H1 (cell line): ENCODE measurements at regions not wholly inside any gene's neighbourhood (a gene's known extent, or its start where the extent isn't known, plus 50 kb on each side); places are given as distances from the start of the nearest gene placed in this dataset.

ENCODE experiments used
- CTCF ChIA-PET: fragments of 300-600 bp; sonication (Branson Sonifier 250); formaldehyde crosslinking; loops from one replicate; lab custom pipeline; 2021; ENCODE audit not compliant: partially characterized antibody; lab: Charles Lee
- POLR2A ChIA-PET: fragments of 300-600 bp; sonication (Branson Sonifier 250); formaldehyde crosslinking; loops from one replicate; lab custom pipeline; 2021; ENCODE audit warnings: inconsistent platforms; ENCODE audit not compliant: partially characterized antibody; lab: Charles Lee
- DNase-seq, 2 experiments: peaks; one replicate each; pipeline versions ENCODE4 v3.0.0 to v3.0.0-alpha.2; 2010 to 2022; ENCODE audit warnings: low spot score in 2 of 2, low read depth in 1 of 2, mixed read lengths in 1 of 2
- FAIRE-seq: peaks from 2 replicates; lab custom pipeline; 2011; peaks lifted over from hg19 to GRCh38; lab: Jason Lieb, UNC
- H2AFZ ChIP-seq: 2 replicates; pipeline ENCODE4 v1.8.1; 2012; ENCODE audit warnings: low read length, inconsistent platforms
- H2AK5ac ChIP-seq: 2 replicates; pipeline ENCODE4 v1.6.1; 2013; ENCODE audit warnings: low read depth, low read length
- H2BK120ac ChIP-seq: replicated peaks from 2 replicates; pipeline ENCODE3; 2013; ENCODE audit warnings: low read depth, low read length, inconsistent platforms
- H2BK12ac ChIP-seq: 2 replicates; pipeline ENCODE4 v1.6.1; 2013; ENCODE audit warnings: low read depth, low read length
- H2BK15ac ChIP-seq: 2 replicates; pipeline ENCODE4 v1.6.1; 2013; ENCODE audit warnings: low read length
- H2BK20ac ChIP-seq: 2 replicates; pipeline ENCODE4 v1.6.1; 2013; ENCODE audit warnings: low read length
- H2BK5ac ChIP-seq: 2 replicates; pipeline ENCODE4 v1.6.1; 2013; ENCODE audit warnings: low read depth, low read length
- H3K14ac ChIP-seq: 2 replicates; pipeline ENCODE4 v1.6.1; 2013; ENCODE audit warnings: inconsistent platforms; ENCODE audit not compliant: insufficient read length
- H3K18ac ChIP-seq: 2 replicates; pipeline ENCODE4 v1.6.1; 2013; ENCODE audit warnings: low read length; ENCODE audit errors: extremely low read depth
- H3K23ac ChIP-seq: 2 replicates; pipeline ENCODE4 v1.6.1; 2013; ENCODE audit warnings: inconsistent platforms; ENCODE audit not compliant: insufficient read length
- H3K23me2 ChIP-seq: 2 replicates; pipeline ENCODE4 v1.6.1; 2013; ENCODE audit warnings: low read depth, low read length
- H3K27ac ChIP-seq: 2 replicates; pipeline ENCODE4 v1.6.1; 2011; ENCODE audit warnings: low read depth, low read length, inconsistent platforms
- H3K27me3 ChIP-seq, 4 experiments: replicated peaks in 1 of 4; 1 replicate in 1 of 4; 2 replicates in 3 of 4; pipeline versions ENCODE4 v1.6.1 to v1.8.1; 2011 to 2013; ENCODE audit warnings: low read length in 3 of 4, mild to moderate bottlenecking in 3 of 4, inconsistent platforms in 2 of 4, mixed read lengths in 2 of 4, moderate library complexity in 1 of 4; ENCODE audit not compliant: control insufficient read depth in 3 of 4, insufficient read depth in 3 of 4; ENCODE audit errors: extremely low read depth in 1 of 4
- H3K36me3 ChIP-seq, 4 experiments: 2 replicates each; pipeline versions ENCODE4 v1.6.1 to v1.8.1; 2011 to 2013; ENCODE audit warnings: mild to moderate bottlenecking in 4 of 4, low read length in 3 of 4, moderate library complexity in 2 of 4, control low read depth in 1 of 4, inconsistent platforms in 1 of 4; ENCODE audit not compliant: insufficient read depth in 4 of 4, control insufficient read depth in 2 of 4
- H3K4ac ChIP-seq: replicated peaks from 2 replicates; pipeline ENCODE3; 2013; ENCODE audit warnings: low read length, low read depth, mixed read lengths, inconsistent platforms; ENCODE audit not compliant: insufficient read length
- H3K4me1 ChIP-seq, 4 experiments: replicated peaks in 1 of 4; 1 replicate in 1 of 4; 2 replicates in 3 of 4; pipeline versions ENCODE4 v1.6.1 to v1.8.1; 2011 to 2013; ENCODE audit warnings: low read length in 3 of 4, inconsistent platforms in 2 of 4, mixed read lengths in 1 of 4; ENCODE audit not compliant: insufficient read depth in 4 of 4, control insufficient read depth in 3 of 4
- H3K4me2 ChIP-seq, 2 experiments: 2 replicates each; pipeline versions ENCODE4 v1.6.1 to v1.8.1; 2011 to 2013; ENCODE audit warnings: low read depth in 2 of 2, low read length in 2 of 2, control low read depth in 1 of 2, inconsistent platforms in 1 of 2, mild to moderate bottlenecking in 1 of 2; ENCODE audit not compliant: insufficient read depth in 1 of 2
- H3K4me3 ChIP-seq, 4 experiments: fragments of 200-600, 300-600 bp in 1 of 4; sonication (generic), shearing (Covaris generic), sonication (Bioruptor Twin) in 1 of 4; 2 replicates each; pipeline versions ENCODE4 v1.5.1 to v1.8.1; 2011 to 2016; ENCODE audit warnings: low read length in 4 of 4, low read depth in 3 of 4, control low read depth in 2 of 4, inconsistent platforms in 2 of 4, mild to moderate bottlenecking in 2 of 4, mixed read lengths in 1 of 4, moderate library complexity in 1 of 4; ENCODE audit not compliant: insufficient read depth in 2 of 4; ENCODE audit errors: extremely low read depth in 1 of 4
- H3K56ac ChIP-seq: replicated peaks from 2 replicates; pipeline ENCODE3; 2013; ENCODE audit warnings: low read depth, mild to moderate bottlenecking, mixed read lengths, low read length, inconsistent platforms; ENCODE audit not compliant: insufficient read length
- H3K79me1 ChIP-seq: 2 replicates; pipeline ENCODE4 v1.6.1; 2013; ENCODE audit warnings: low read depth, low read length, control low read depth
- H3K79me2 ChIP-seq, 2 experiments: 2 replicates each; pipeline versions ENCODE4 v1.6.1 to v1.8.1; 2012 to 2013; ENCODE audit warnings: low read length in 2 of 2, mild to moderate bottlenecking in 2 of 2, inconsistent platforms in 1 of 2; ENCODE audit not compliant: insufficient read depth in 2 of 2, control insufficient read depth in 1 of 2
- H3K9ac ChIP-seq, 4 experiments: replicated peaks in 1 of 4; 1 replicate in 1 of 4; 2 replicates in 3 of 4; pipeline versions ENCODE4 v1.6.1 to v1.8.1; 2011 to 2013; ENCODE audit warnings: low read depth in 3 of 4, low read length in 3 of 4, control low read depth in 2 of 4, mild to moderate bottlenecking in 2 of 4, moderate library complexity in 2 of 4, inconsistent platforms in 1 of 4; ENCODE audit errors: extremely low read depth in 1 of 4
- H3K9me3 ChIP-seq, 2 experiments: 2 replicates each; pipeline versions ENCODE4 v1.6.1 to v1.8.1; 2012 to 2013; ENCODE audit warnings: mild to moderate bottlenecking in 2 of 2, moderate library complexity in 2 of 2, control low read depth in 1 of 2, inconsistent platforms in 1 of 2, low read depth in 1 of 2, low read length in 1 of 2, mixed read lengths in 1 of 2; ENCODE audit not compliant: insufficient read depth in 2 of 2
- H4K20me1 ChIP-seq, 2 experiments: replicated peaks in 1 of 2; 2 replicates each; pipeline versions ENCODE3 to v1.8.1; 2011 to 2013; ENCODE audit warnings: inconsistent platforms in 2 of 2, low read length in 2 of 2, mild to moderate bottlenecking in 1 of 2; ENCODE audit not compliant: insufficient read depth in 2 of 2, control insufficient read depth in 1 of 2
- H4K5ac ChIP-seq: 2 replicates; pipeline ENCODE4 v1.6.1; 2013; ENCODE audit warnings: low read length, low read depth, mixed read lengths, inconsistent platforms; ENCODE audit not compliant: insufficient read length
- H4K8ac ChIP-seq: 2 replicates; pipeline ENCODE4 v1.8.0; 2013; ENCODE audit warnings: mild to moderate bottlenecking, moderate library complexity, low read length, inconsistent platforms; ENCODE audit not compliant: insufficient read depth; ENCODE audit errors: extremely low read depth
- H4K91ac ChIP-seq: replicated peaks from 2 replicates; pipeline ENCODE3; 2013; ENCODE audit warnings: low read length, mixed read lengths, inconsistent platforms; ENCODE audit not compliant: insufficient read length
- ATF2 ChIP-seq: IDR thresholded peaks from 2 replicates; pipeline ENCODE4 v1.6.1; 2012; ENCODE audit warnings: low read length, inconsistent platforms
- CBX5 ChIP-seq: fragments of 300-800, 300-1000 bp; sonication (generic); IDR thresholded peaks from 2 replicates; pipeline ENCODE4 v1.7.1; 2016; ENCODE audit warnings: antibody characterized with exemption, low read length, low read depth
- CBX8 ChIP-seq: fragments of 300-800, 300-1000 bp; sonication (generic); IDR thresholded peaks from 2 replicates; pipeline ENCODE4 v1.7.1; 2016; ENCODE audit warnings: low read depth, low read length, borderline replicate concordance
- CREB1 ChIP-seq: IDR thresholded peaks from 2 replicates; pipeline ENCODE4 v1.6.1; 2012; ENCODE audit warnings: inconsistent platforms
- EZH2 ChIP-seq: fragments of 200-600 bp; sonication (generic); IDR thresholded peaks from 2 replicates; pipeline ENCODE4 v1.7.1; 2012; ENCODE audit warnings: low read depth, mild to moderate bottlenecking, moderate library complexity, low read length, inconsistent platforms; ENCODE audit not compliant: severe bottlenecking
- JUN ChIP-seq: IDR thresholded peaks from 2 replicates; pipeline ENCODE4 v1.6.1; 2011; ENCODE audit warnings: low read depth, mild to moderate bottlenecking, improper control_type of control experiment, low read length
- NRF1 ChIP-seq: IDR thresholded peaks from 2 replicates; pipeline ENCODE4 v1.6.1; 2011; ENCODE audit warnings: mild to moderate bottlenecking, low read depth, low read length, improper control_type of control experiment
- POLR2AphosphoS5 ChIP-seq: IDR thresholded peaks from 2 replicates; pipeline ENCODE4 v1.6.1; 2011; ENCODE audit warnings: low read depth, low read length
- RBBP5 ChIP-seq: IDR thresholded peaks from 2 replicates; pipeline ENCODE4 v1.7.1; 2012; ENCODE audit warnings: low read depth, mild to moderate bottlenecking, inconsistent platforms, low read length, moderate library complexity, borderline replicate concordance
- RFX5 ChIP-seq: IDR thresholded peaks from 2 replicates; pipeline ENCODE4 v1.6.1; 2011; ENCODE audit warnings: low read depth, low read length, improper control_type of control experiment, borderline replicate concordance
- SAP30 ChIP-seq: fragments of 300-600 bp; sonication (generic); IDR thresholded peaks from 2 replicates; pipeline ENCODE4 v1.7.1; 2012; ENCODE audit warnings: low read length, moderate library complexity, mild to moderate bottlenecking, inconsistent platforms; ENCODE audit not compliant: insufficient read depth, insufficient replicate concordance
- SP1 ChIP-seq: IDR thresholded peaks from 2 replicates; pipeline ENCODE4 v1.6.1; 2011; ENCODE audit warnings: low read depth, low read length
- SP4 ChIP-seq: IDR thresholded peaks from 2 replicates; pipeline ENCODE4 v1.6.1; 2012; ENCODE audit warnings: low read length, inconsistent platforms
- TAF1 ChIP-seq: IDR thresholded peaks from 2 replicates; pipeline ENCODE4 v1.6.1; 2011; ENCODE audit warnings: mild to moderate bottlenecking, low read depth, low read length
- WGBS, 2 experiments: shearing (Covaris generic) in 1 of 2; methylation state at CpG; one replicate each; pipeline versions ENCODE4 v1.1.6 to v1.1.7; 2013 to 2015; ENCODE audit warnings: low lambda C conversion rate in 2 of 2, mixed read lengths in 2 of 2, inconsistent platforms in 1 of 2, low coverage in 1 of 2, missing lambda C conversion rate in 1 of 2; ENCODE audit not compliant: insufficient replicate concordance in 2 of 2, insufficient coverage in 1 of 2, insufficient read length in 1 of 2; ENCODE audit errors: extremely low coverage in 1 of 2, missing lambda C conversion rate in 1 of 2; 5-methylcytosine and 5-hydroxymethylcytosine counted together

- Histone ChIP-seq H3K9ac (no peak overlapping the region), H3K27me3 (no peaks in the 10 kb centered on the region), H4K91ac (no peak overlapping the region), H3K79me1 (no peaks in the 10 kb centered on the region), H4K8ac (no peak overlapping the region), H2BK15ac (no peak overlapping the region), H2BK120ac (no peak overlapping the region), H2BK20ac (no peak overlapping the region)
- CTCF ChIA-PET: interaction anchor here (0.6 to 2.2 kb wide), 7 partner anchors 15 to 110 kb away, joined by 3 to 9 read pairs (median 3); no protein-coding TSS in a partner anchor
- DNase-seq: no peak
- 100% methylated on average over 1 of the region's 1 CpG; no CpG with 5 or more reads in 1 of the 2 experiments for WGBS, 2 experiments
- TF ChIP-seq CBX5: no peak
- TF ChIP-seq CREB1: no peak
- TF ChIP-seq SAP30: no peak
- TF ChIP-seq ATF2: no peak
- no peak for TF ChIP-seq SP4
- TF ChIP-seq EZH2: no peak
- no peak for TF ChIP-seq RBBP5
- no peak for TF ChIP-seq JUN
- TF ChIP-seq RFX5: no peak
- no peak for TF ChIP-seq TAF1
- no peak for TF ChIP-seq NRF1
- no peak for TF ChIP-seq SP1
- TF ChIP-seq CBX8: no peak
- TF ChIP-seq POLR2AphosphoS5: no peak
- TF ChIP-seq, all 59 proteins: peak for 0
- Histone ChIP-seq H2BK12ac (no peak overlapping the region), H3K14ac (no peak overlapping the region), H4K20me1 (no peaks in the 10 kb centered on the region), H3K23me2 (no peaks in the 10 kb centered on the region), H3K4me1 (peaks cover 3 to 22% (median 13%) of the 10 kb centered on the region in 4 experiments; a peak in 5 of 7 replicates), H2BK5ac (no peak overlapping the region), H3K36me3 (no peaks in the 10 kb centered on the region), H3K27ac (no peak overlapping the region), H3K4ac (no peak overlapping the region), H3K23ac (no peak overlapping the region), H3K56ac (no peak overlapping the region), H3K79me2 (no peaks in the 10 kb centered on the region), H4K5ac (no peak overlapping the region), H3K9me3 (no peaks in the 10 kb centered on the region), H3K18ac (no peak overlapping the region), H3K4me3 (no peak overlapping the region), H2AK5ac (no peak overlapping the region), H2AFZ (no peak overlapping the region), H3K4me2 (no peak overlapping the region)
- FAIRE-seq: no peak
- POLR2A ChIA-PET: no interaction called here
Observed at GRCh38 chr1:209380420-209380819, 203.1 kb upstream of the CAMK1G start.
